Keratinocyte (primary cell): ENCODE measurements at regions not wholly inside any gene's neighbourhood (a gene's known extent, or its start where the extent isn't known, plus 50 kb on each side); places are given as distances from the start of the nearest gene placed in this dataset.

ENCODE experiments used
- DNase-seq: peaks from one replicate; pipeline ENCODE4 v3.0.0-alpha.2; 2011; ENCODE audit warnings: low read depth, missing footprints, low spot score
- FAIRE-seq: peaks from 2 replicates; lab custom pipeline; 2011; peaks lifted over from hg19 to GRCh38; lab: Jason Lieb, UNC
- H2AFZ ChIP-seq: 2 replicates; pipeline ENCODE4 v1.6.0; 2012; ENCODE audit warnings: low read length, control low read depth, inconsistent platforms; ENCODE audit not compliant: control insufficient read depth
- H3K27ac ChIP-seq: 2 replicates; pipeline ENCODE4 v1.5.1; 2011; ENCODE audit warnings: low read length; ENCODE audit not compliant: control insufficient read depth, insufficient read depth
- H3K27me3 ChIP-seq: 3 replicates; pipeline ENCODE4 v1.6.0; 2011; ENCODE audit warnings: low read length; ENCODE audit not compliant: control insufficient read depth, insufficient read depth; ENCODE audit errors: extremely low read depth
- H3K36me3 ChIP-seq, 2 experiments: 2 replicates in 1 of 2; 3 replicates in 1 of 2; pipeline ENCODE4 v1.5.1; 2011; ENCODE audit warnings: low read length in 2 of 2, mild to moderate bottlenecking in 1 of 2; ENCODE audit not compliant: control insufficient read depth in 2 of 2, insufficient read depth in 2 of 2; ENCODE audit errors: extremely low read depth in 1 of 2
- H3K4me1 ChIP-seq: 3 replicates; pipeline ENCODE4 v1.5.1; 2011; ENCODE audit warnings: low read length; ENCODE audit not compliant: control insufficient read depth, insufficient read depth; ENCODE audit errors: extremely low read depth
- H3K4me2 ChIP-seq: 3 replicates; pipeline ENCODE4 v1.6.0; 2011; ENCODE audit warnings: low read depth, low read length; ENCODE audit not compliant: control insufficient read depth, insufficient read depth; ENCODE audit errors: extremely low read depth
- H3K4me3 ChIP-seq, 3 experiments: fragments of 200-600 bp in 1 of 3; sonication (generic) in 1 of 3; 2 replicates in 2 of 3; 3 replicates in 1 of 3; pipeline ENCODE4 v1.5.1; 2011 to 2016; ENCODE audit warnings: low read length in 3 of 3, mild to moderate bottlenecking in 3 of 3, control low read depth in 2 of 3, inconsistent platforms in 1 of 3, low read depth in 1 of 3, mixed read lengths in 1 of 3, mixed run types in 1 of 3, moderate library complexity in 1 of 3; ENCODE audit not compliant: control insufficient read depth in 2 of 3, insufficient read depth in 2 of 3; ENCODE audit errors: extremely low read depth in 1 of 3
- H3K79me2 ChIP-seq: 2 replicates; pipeline ENCODE4 v1.6.0; 2012; ENCODE audit warnings: low read length; ENCODE audit not compliant: control insufficient read depth, insufficient read depth
- H3K9ac ChIP-seq: 3 replicates; pipeline ENCODE4 v1.6.0; 2011; ENCODE audit warnings: low read length; ENCODE audit not compliant: control insufficient read depth, insufficient read depth; ENCODE audit errors: extremely low read depth
- H3K9me1 ChIP-seq: 3 replicates; pipeline ENCODE4 v1.6.0; 2011; ENCODE audit warnings: low read length; ENCODE audit not compliant: control insufficient read depth, insufficient read depth; ENCODE audit errors: extremely low read depth
- H3K9me3 ChIP-seq: 2 replicates; pipeline ENCODE4 v1.5.1; 2012; ENCODE audit warnings: low read depth, low read length; ENCODE audit not compliant: control insufficient read depth
- H4K20me1 ChIP-seq: 3 replicates; pipeline ENCODE4 v1.6.0; 2011; ENCODE audit warnings: low read length; ENCODE audit not compliant: control insufficient read depth, insufficient read depth; ENCODE audit errors: extremely low read depth
- CTCF ChIP-seq, 3 experiments: IDR thresholded peaks in 1 of 3; conservative IDR thresholded peaks in 1 of 3; optimal IDR thresholded peaks in 1 of 3; 2 replicates in 2 of 3; 3 replicates in 1 of 3; pipeline versions ENCODE3 to v1.5.1; 2011; ENCODE audit warnings: low read length in 3 of 3, mild to moderate bottlenecking in 3 of 3, moderate library complexity in 2 of 3, control low read depth in 1 of 3, inconsistent platforms in 1 of 3; ENCODE audit not compliant: insufficient read depth in 2 of 3; ENCODE audit errors: extremely low read depth in 1 of 3
- EZH2 ChIP-seq: IDR thresholded peaks from one replicate; pipeline ENCODE4 v1.6.1; 2012; ENCODE audit warnings: inconsistent platforms, mild to moderate bottlenecking, low read length, moderate library complexity
- dilution Hi-C: fragments of 300-500 bp; cut with MboI; formaldehyde crosslinking; loops from one replicate; pipeline ENCODE4 v1.7.0; 2020; ENCODE audit warnings: low sequenced_read_pairs; ENCODE audit not compliant: extremely low pct_ligation_motif_present

GRCh38 chr22:48478529-48479265, 1349.0 kb downstream of the BRD1 start:
- dilution Hi-C loops: no loop called here
- TF ChIP-seq CTCF (optimal IDR thresholded peaks at IDR 0.05 in 1 of 3, IDR thresholded peaks at IDR 0.05 in 1 of 3, conservative IDR thresholded peaks at IDR 0.05 in 1 of 3; ENCODE audit: extremely low read depth in 1 of 3, insufficient read depth in 2 of 3, low read length in 3 of 3): no peak
- TF ChIP-seq EZH2: no peak
- Histone ChIP-seq H3K36me3 (no peaks in the 10 kb centered on the region), H3K4me2 (no peak overlapping the region), H3K79me2 (no peaks in the 10 kb centered on the region), H3K4me3 (no peak overlapping the region), H4K20me1 (no peaks in the 10 kb centered on the region), H2AFZ (no peak overlapping the region), H3K9ac (no peak overlapping the region), H3K9me3 (peaks cover 7% of the 10 kb centered on the region), H3K9me1 (no peaks in the 10 kb centered on the region), H3K4me1 (no peaks in the 10 kb centered on the region), H3K27me3 (no peaks in the 10 kb centered on the region), H3K27ac (no peak overlapping the region)
- DNase-seq (no peak), FAIRE-seq (no peak)

- no peaks in the 10 kb centered on the region for H3K79me2 ChIP-seq
- H3K27ac ChIP-seq: no peak overlapping the region
- no peaks in the 10 kb centered on the region for H3K27me3 ChIP-seq
- H3K4me2 ChIP-seq: no peak overlapping the region
- H3K36me3 ChIP-seq: no peaks in the 10 kb centered on the region
- no peaks in the 10 kb centered on the region for H4K20me1 ChIP-seq
- H3K4me3 ChIP-seq: no peak overlapping the region
- no peak overlapping the region for H3K9ac ChIP-seq
- no peak for TF ChIP-seq EZH2
- no peak for TF ChIP-seq CTCF (optimal IDR thresholded peaks at IDR 0.05 in 1 of 3, IDR thresholded peaks at IDR 0.05 in 1 of 3, conservative IDR thresholded peaks at IDR 0.05 in 1 of 3; ENCODE audit: extremely low read depth in 1 of 3, insufficient read depth in 2 of 3, low read length in 3 of 3)
- DNase-seq (no peak), FAIRE-seq (no peak)
- no peaks in the 10 kb centered on the region for H3K4me1 ChIP-seq
- no peaks in the 10 kb centered on the region for H3K9me1 ChIP-seq
- H3K9me3 ChIP-seq: peaks cover 8% of the 10 kb centered on the region
- dilution Hi-C loops: no loop called here
- H2AFZ ChIP-seq: no peak overlapping the region
Measured at GRCh38 chr22:48478124-48478523, 1349.5 kb downstream of the BRD1 start.
